Activated naive CD4-positive, alpha-beta T cell treated with anti-CD3 and anti-CD28 coated beads, Interleukin-2, amount 50 U/mL, for 24 hours (primary cell): ENCODE measurements at regions not wholly inside any gene's neighbourhood (a gene's known extent, or its start where the extent isn't known, plus 50 kb on each side); places are given as distances from the start of the nearest gene placed in this dataset.
"Not testable (repeated sequence)": the region's sequence is repeated elsewhere in the genome, so short reads cannot be mapped to it uniquely, and the experiment has no call there.

Experiments used
- H3K27ac Mint-ChIP-seq: one replicate; pipeline ENCODE4 v1.8.0; 2021; ENCODE audit warnings: mild to moderate bottlenecking, mixed read lengths
- H3K27me3 Mint-ChIP-seq: one replicate; pipeline ENCODE4 v1.8.0; 2021; ENCODE audit warnings: mixed read lengths
- H3K36me3 Mint-ChIP-seq: one replicate; pipeline ENCODE4 v1.8.0; 2021; ENCODE audit warnings: mixed read lengths
- H3K4me1 Mint-ChIP-seq: one replicate; pipeline ENCODE4 v1.8.0; 2021; ENCODE audit warnings: mixed read lengths
- H3K4me3 Mint-ChIP-seq: one replicate; pipeline ENCODE4 v1.8.0; 2021; ENCODE audit warnings: mild to moderate bottlenecking, mixed read lengths
- H3K9me3 Mint-ChIP-seq: one replicate; pipeline ENCODE4 v1.8.0; 2021; ENCODE audit warnings: mixed read lengths

- H3K36me3 Mint-ChIP-seq: peaks cover 3% of the 10 kb centered on the region
- H3K9me3 Mint-ChIP-seq: peaks cover 21% of the 10 kb centered on the region
- H3K4me3 Mint-ChIP-seq: no peak overlapping the region
- no peak overlapping the region for H3K27ac Mint-ChIP-seq
- no peaks in the 10 kb centered on the region for H3K4me1 Mint-ChIP-seq
- peaks cover 10% of the 10 kb centered on the region for H3K27me3 Mint-ChIP-seq
These were observed 620.6 kb downstream of the IRS1 start for GRCh38 chr2:226179010-226179409.

GRCh38 chr2:226176283-226176984 is 623.2 kb downstream of the IRS1 start:
- Mint-ChIP-seq H3K27me3 (peaks cover 4% of the 10 kb centered on the region), H3K4me1 (no peaks in the 10 kb centered on the region), H3K27ac (no peak overlapping the region), H3K9me3 (peaks cover 21% of the 10 kb centered on the region), H3K4me3 (no peak overlapping the region), H3K36me3 (peaks cover 3% of the 10 kb centered on the region)

GRCh38 chr2:226174390-226174789 is 625.2 kb downstream of the IRS1 start:
- Mint-ChIP-seq H3K9me3 (peaks cover 21% of the 10 kb centered on the region), H3K4me3 (no peak overlapping the region), H3K4me1 (no peaks in the 10 kb centered on the region), H3K27ac (no peak overlapping the region), H3K27me3 (peaks cover 7% of the 10 kb centered on the region), H3K36me3 (peaks cover 3% of the 10 kb centered on the region)

GRCh38 chr2:226172939-226173338 is 626.7 kb downstream of the IRS1 start:
- Mint-ChIP-seq H3K4me1 (no peaks in the 10 kb centered on the region), H3K9me3 (peaks cover 8% of the 10 kb centered on the region), H3K27ac (no peak overlapping the region), H3K36me3 (peaks cover 3% of the 10 kb centered on the region), H3K4me3 (no peak overlapping the region), H3K27me3 (peaks cover 3% of the 10 kb centered on the region)

- Mint-ChIP-seq H3K27ac (no peak overlapping the region), H3K9me3 (peaks cover 8% of the 10 kb centered on the region), H3K4me1 (no peaks in the 10 kb centered on the region), H3K36me3 (peaks cover 3% of the 10 kb centered on the region), H3K4me3 (no peak overlapping the region), H3K27me3 (peaks cover 3% of the 10 kb centered on the region)
These were observed 627.3 kb downstream of the IRS1 start for GRCh38 chr2:226172309-226172708.

- H3K4me3 Mint-ChIP-seq: no peak overlapping the region
- no peaks in the 10 kb centered on the region for H3K9me3 Mint-ChIP-seq
- H3K36me3 Mint-ChIP-seq: no peaks in the 10 kb centered on the region
- H3K27me3 Mint-ChIP-seq: peaks cover 3% of the 10 kb centered on the region
- no peak overlapping the region for H3K27ac Mint-ChIP-seq
- H3K4me1 Mint-ChIP-seq: no peaks in the 10 kb centered on the region
These were observed 629.7 kb downstream of the IRS1 start for GRCh38 chr2:226169751-226170581.

- no peaks in the 10 kb centered on the region for H3K36me3 Mint-ChIP-seq
- H3K9me3 Mint-ChIP-seq: no peaks in the 10 kb centered on the region
- H3K4me3 Mint-ChIP-seq: no peak overlapping the region
- no peak overlapping the region for H3K27ac Mint-ChIP-seq
- H3K27me3 Mint-ChIP-seq: peaks cover 3% of the 10 kb centered on the region
- H3K4me1 Mint-ChIP-seq: no peaks in the 10 kb centered on the region
These were observed 631.0 kb downstream of the IRS1 start for GRCh38 chr2:226168496-226169160.

- Mint-ChIP-seq H3K4me3 (no peak overlapping the region), H3K4me1 (no peaks in the 10 kb centered on the region), H3K9me3 (no peaks in the 10 kb centered on the region), H3K27ac (no peak overlapping the region), H3K36me3 (no peaks in the 10 kb centered on the region), H3K27me3 (no peaks in the 10 kb centered on the region)
These were observed 635.1 kb downstream of the IRS1 start for GRCh38 chr2:226164512-226164911.

- not testable (repeated sequence) for H3K27ac Mint-ChIP-seq, H3K9me3 Mint-ChIP-seq, H3K4me3 Mint-ChIP-seq, H3K36me3 Mint-ChIP-seq, H3K4me1 Mint-ChIP-seq, H3K27me3 Mint-ChIP-seq
These were observed 639.0 kb downstream of the IRS1 start for GRCh38 chr2:226160617-226161016.

- Mint-ChIP-seq H3K36me3 (no peaks in the 10 kb centered on the region), H3K9me3 (no peaks in the 10 kb centered on the region), H3K27me3 (peaks cover 3% of the 10 kb centered on the region), H3K4me1 (no peaks in the 10 kb centered on the region), H3K27ac (no peak overlapping the region), H3K4me3 (no peak overlapping the region)
These were observed 639.6 kb downstream of the IRS1 start for GRCh38 chr2:226159875-226160479.

- no peaks in the 10 kb centered on the region for H3K36me3 Mint-ChIP-seq
- H3K4me1 Mint-ChIP-seq: no peaks in the 10 kb centered on the region
- H3K4me3 Mint-ChIP-seq: no peak overlapping the region
- H3K27ac Mint-ChIP-seq: no peak overlapping the region
- H3K27me3 Mint-ChIP-seq: peaks cover 3% of the 10 kb centered on the region
- H3K9me3 Mint-ChIP-seq: no peaks in the 10 kb centered on the region
These were observed 640.7 kb downstream of the IRS1 start for GRCh38 chr2:226158940-226159339.

GRCh38 chr2:226158229-226158628 is 641.4 kb downstream of the IRS1 start:
- no peak overlapping the region for H3K27ac Mint-ChIP-seq
- H3K27me3 Mint-ChIP-seq: peaks cover 3% of the 10 kb centered on the region
- no peaks in the 10 kb centered on the region for H3K4me1 Mint-ChIP-seq
- H3K9me3 Mint-ChIP-seq: no peaks in the 10 kb centered on the region
- no peak overlapping the region for H3K4me3 Mint-ChIP-seq
- H3K36me3 Mint-ChIP-seq: no peaks in the 10 kb centered on the region

GRCh38 chr2:226155093-226155875 is 644.3 kb downstream of the IRS1 start:
- H3K27me3 Mint-ChIP-seq: peaks cover 5% of the 10 kb centered on the region
- H3K27ac Mint-ChIP-seq: no peak overlapping the region
- no peaks in the 10 kb centered on the region for H3K4me1 Mint-ChIP-seq
- no peaks in the 10 kb centered on the region for H3K36me3 Mint-ChIP-seq
- H3K9me3 Mint-ChIP-seq: no peaks in the 10 kb centered on the region
- no peak overlapping the region for H3K4me3 Mint-ChIP-seq

- Mint-ChIP-seq H3K27ac (no peak overlapping the region), H3K4me1 (no peaks in the 10 kb centered on the region), H3K36me3 (no peaks in the 10 kb centered on the region), H3K9me3 (no peaks in the 10 kb centered on the region), H3K4me3 (no peak overlapping the region), H3K27me3 (peaks cover 5% of the 10 kb centered on the region)
These were observed 645.0 kb downstream of the IRS1 start for GRCh38 chr2:226154610-226155009.

- peaks cover 5% of the 10 kb centered on the region for H3K27me3 Mint-ChIP-seq
- H3K36me3 Mint-ChIP-seq: no peaks in the 10 kb centered on the region
- H3K27ac Mint-ChIP-seq: no peak overlapping the region
These were observed 646.1 kb downstream of the IRS1 start for GRCh38 chr2:226153553-226153952.

More at GRCh38 chr2:226153553-226153952, 646.1 kb downstream of the IRS1 start:
- Mint-ChIP-seq H3K9me3 (no peaks in the 10 kb centered on the region), H3K4me3 (no peak overlapping the region), H3K4me1 (no peaks in the 10 kb centered on the region)
